IMR-90 (cell line): ENCODE measurements at regions not wholly inside any gene's neighbourhood (a gene's known extent, or its start where the extent isn't known, plus 50 kb on each side); places are given as distances from the start of the nearest gene placed in this dataset.

Experiments used
- ATAC-seq: fragments of 200-7000 bp; cut with Tn5 transposase; 2 replicates; pipeline ENCODE4 v1.9.1; 2020; ENCODE audit warnings: low read depth, mild to moderate bottlenecking, moderate library complexity
- BruUV-seq: library from RNA; stranded (reverse); fragments of 400-500 nt; replicated peaks from 2 replicates; lab custom pipeline; 2021; lab: Mats Ljungman, UMichigan
- CTCF ChIA-PET: fragments of 300-600 bp; formaldehyde crosslinking; extraction: SDS; loops from one replicate; lab custom pipeline; 2021; ENCODE audit warnings: antibody characterized with exemption; lab: Yijun Ruan, JAX
- POLR2A ChIA-PET: fragments of 300-600 bp; sonication (Branson Sonifier 250); formaldehyde crosslinking; loops from one replicate; lab custom pipeline; 2022; ENCODE audit warnings: antibody characterized with exemption; ENCODE audit not compliant: unreplicated experiment; lab: Charles Lee
- DNase-seq: peaks from one replicate; pipeline ENCODE4 v3.0.0; 2013
- H2AFZ ChIP-seq: replicated peaks from 2 replicates; pipeline ENCODE3; 2013; ENCODE audit warnings: low read length, mild to moderate bottlenecking; ENCODE audit not compliant: poor library complexity
- H2AK5ac ChIP-seq: 2 replicates; pipeline ENCODE4 v1.6.1; 2013; ENCODE audit warnings: low read depth, low read length, inconsistent platforms
- H2AK9ac ChIP-seq: replicated peaks from 2 replicates; pipeline ENCODE3; 2013; ENCODE audit warnings: mild to moderate bottlenecking, low read depth, low read length, moderate library complexity; ENCODE audit not compliant: poor library complexity
- H2BK120ac ChIP-seq: 2 replicates; pipeline ENCODE4 v1.6.1; 2013; ENCODE audit warnings: low read depth, low read length, inconsistent platforms
- H2BK15ac ChIP-seq: 3 replicates; pipeline ENCODE4 v1.6.1; 2013; ENCODE audit warnings: low read depth, low read length, inconsistent platforms
- H2BK20ac ChIP-seq: 2 replicates; pipeline ENCODE4 v1.6.1; 2013; ENCODE audit warnings: low read depth, mild to moderate bottlenecking, inconsistent platforms, low read length, moderate library complexity
- H2BK5ac ChIP-seq: 2 replicates; pipeline ENCODE4 v1.6.1; 2013; ENCODE audit warnings: mild to moderate bottlenecking, low read depth, low read length, inconsistent platforms; ENCODE audit not compliant: poor library complexity, severe bottlenecking
- H3K14ac ChIP-seq: replicated peaks from 2 replicates; pipeline ENCODE4 v1.6.1; 2013; ENCODE audit warnings: low read depth, low read length, inconsistent platforms
- H3K18ac ChIP-seq: 2 replicates; pipeline ENCODE4 v1.6.1; 2013; ENCODE audit warnings: low read depth, low read length, control low read depth
- H3K23ac ChIP-seq: 2 replicates; pipeline ENCODE4 v1.6.1; 2013; ENCODE audit warnings: low read depth, low read length, inconsistent platforms
- H3K27ac ChIP-seq: 2 replicates; pipeline ENCODE4 v1.5.1; 2013; ENCODE audit warnings: mild to moderate bottlenecking, control low read depth, low read length; ENCODE audit not compliant: insufficient read depth
- H3K27me3 ChIP-seq: 2 replicates; pipeline ENCODE4 v1.6.1; 2013; ENCODE audit warnings: low read length; ENCODE audit not compliant: control insufficient read depth, insufficient read depth
- H3K36me3 ChIP-seq: 2 replicates; pipeline ENCODE4 v1.6.1; 2013; ENCODE audit warnings: low read length, mixed read lengths; ENCODE audit not compliant: control insufficient read depth, insufficient read depth
- H3K4ac ChIP-seq: 2 replicates; pipeline ENCODE4 v1.6.1; 2013; ENCODE audit warnings: low read depth, low read length, inconsistent platforms
- H3K4me1 ChIP-seq: 2 replicates; pipeline ENCODE4 v1.6.1; 2013; ENCODE audit warnings: low read length, mixed read lengths; ENCODE audit not compliant: control insufficient read depth, insufficient read depth
- H3K4me2 ChIP-seq: 2 replicates; pipeline ENCODE4 v1.6.1; 2013; ENCODE audit warnings: low read depth, mild to moderate bottlenecking, control low read depth, low read length, moderate library complexity
- H3K4me3 ChIP-seq: 2 replicates; pipeline ENCODE4 v1.5.1; 2013; ENCODE audit warnings: low read depth, mild to moderate bottlenecking, control low read depth, low read length, moderate library complexity; ENCODE audit not compliant: insufficient read depth
- H3K56ac ChIP-seq: 2 replicates; pipeline ENCODE4 v1.6.1; 2013; ENCODE audit warnings: low read length, inconsistent platforms; ENCODE audit not compliant: insufficient read depth; ENCODE audit errors: extremely low read depth
- H3K79me1 ChIP-seq, 2 experiments: 2 replicates each; pipeline ENCODE4 v1.6.1; 2013; ENCODE audit warnings: low read length in 2 of 2, inconsistent platforms in 1 of 2, low read depth in 1 of 2
- H3K9ac ChIP-seq: 2 replicates; pipeline ENCODE4 v1.6.1; 2013; ENCODE audit warnings: low read depth, low read length, control low read depth
- H3K9me1 ChIP-seq: 2 replicates; pipeline ENCODE4 v1.6.1; 2013; ENCODE audit warnings: low read length, inconsistent platforms; ENCODE audit not compliant: insufficient read depth
- H3K9me3 ChIP-seq: 2 replicates; pipeline ENCODE4 v1.6.1; 2013; ENCODE audit warnings: low read length; ENCODE audit not compliant: control insufficient read depth, insufficient read depth
- H4K20me1 ChIP-seq: 2 replicates; pipeline ENCODE4 v1.6.1; 2013; ENCODE audit warnings: low read length, inconsistent platforms; ENCODE audit not compliant: insufficient read depth
- H4K5ac ChIP-seq: 2 replicates; pipeline ENCODE4 v1.6.1; 2013; ENCODE audit warnings: mild to moderate bottlenecking, low read depth, low read length, control low read depth
- H4K8ac ChIP-seq, 2 experiments: 2 replicates each; pipeline ENCODE4 v1.6.1; 2013; ENCODE audit warnings: low read depth in 2 of 2, low read length in 2 of 2, control low read depth in 1 of 2, inconsistent platforms in 1 of 2
- H4K91ac ChIP-seq: 2 replicates; pipeline ENCODE4 v1.6.1; 2013; ENCODE audit warnings: low read depth, low read length, inconsistent platforms; ENCODE audit not compliant: insufficient read depth
- MAFK ChIP-seq: IDR thresholded peaks from 2 replicates; pipeline ENCODE4 v1.6.1; 2012; ENCODE audit warnings: low read depth, low read length, improper control_type of control experiment
- MXI1 ChIP-seq: IDR thresholded peaks from 2 replicates; pipeline ENCODE4 v1.6.1; 2012; ENCODE audit warnings: low read depth, mild to moderate bottlenecking, low read length, moderate library complexity, borderline replicate concordance
- WGBS, 2 experiments: methylation state at CpG; one replicate each; pipeline versions ENCODE4 v1.1.5 to v1.1.7; 2013; ENCODE audit warnings: missing lambda C conversion rate in 2 of 2; ENCODE audit not compliant: insufficient read length in 1 of 2; ENCODE audit errors: extremely low coverage in 2 of 2; 5-methylcytosine and 5-hydroxymethylcytosine counted together
- dilution Hi-C: fragments of 300-500 bp; cut with HindIII; formaldehyde crosslinking; loops from one replicate; pipeline ENCODE4 v1.14.3; 2018; ENCODE audit warnings: low sequenced_read_pairs; ENCODE audit not compliant: unreplicated experiment
- in situ Hi-C: fragments of 300-500 bp; cut with MboI; formaldehyde crosslinking; loops from 3 replicates; pipeline ENCODE4 v1.14.3; 2019; ENCODE audit warnings: low sequenced_read_pairs, inconsistent platforms, mixed read lengths
- intact Hi-C: fragments of 100-400 bp; cut with micrococcal nuclease; formaldehyde crosslinking; loops from 2 replicates; pipeline ENCODE4 v1.10.0; 2022
- TF ChIP-seq, protein P1 (sequence below): fragments of 150-350 bp; IDR thresholded peaks from 2 replicates; pipeline ENCODE4 v1.6.1; 2017; ENCODE audit warnings: mild to moderate bottlenecking, antibody characterized with exemption, low read length, low read depth

DNA sequence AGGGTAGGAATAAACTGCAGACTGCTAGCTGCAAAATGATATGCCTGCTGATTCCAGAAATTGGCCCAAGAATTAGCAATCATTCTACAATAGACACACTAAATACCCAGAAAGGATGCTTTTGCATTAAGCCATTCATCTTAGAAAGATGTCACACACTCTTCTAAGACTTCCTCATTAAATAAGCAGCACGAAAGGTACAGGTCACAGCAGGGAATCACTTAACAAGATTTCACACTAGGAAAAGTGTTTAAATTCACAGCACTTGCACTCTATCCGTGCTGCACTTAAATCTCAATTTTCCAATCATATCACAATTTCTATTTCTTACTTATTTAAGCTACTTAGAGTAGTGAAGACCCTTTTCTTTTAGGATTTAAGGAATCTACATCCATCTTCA, 372.8 kb upstream of the CBLB start:
- ChIA-PET CTCF (no interaction called here), POLR2A (no interaction called here)
- Histone ChIP-seq H3K4ac (no peak overlapping the region), H4K91ac (no peak overlapping the region), H3K9me1 (no peaks in the 10 kb centered on the region; the same call in 1 of the 2 replicates), H2AK9ac (no peak overlapping the region), H4K8ac (no peak overlapping the region), H3K36me3 (no peaks in the 10 kb centered on the region), H3K27me3 (no peaks in the 10 kb centered on the region), H3K23ac (no peak overlapping the region), H3K9ac (no peak overlapping the region), H3K14ac (no peak overlapping the region), H2BK15ac (no peak overlapping the region), H2AFZ (no peak overlapping the region), H2AK5ac (no peak overlapping the region), H4K20me1 (no peaks in the 10 kb centered on the region), H3K79me1 (no peaks in the 10 kb centered on the region), H3K4me1 (peaks cover 2% of the 10 kb centered on the region), H3K4me3 (no peak overlapping the region), H4K5ac (no peak overlapping the region), H2BK120ac (no peak overlapping the region), H2BK5ac (no peak overlapping the region), H3K9me3 (0 out of 2 replicates have a peak, but pooled peaks cover 2% of the 10 kb centered on the region), H3K27ac (no peak overlapping the region), H3K4me2 (no peak overlapping the region), H3K56ac (no peak overlapping the region), H3K18ac (0 out of 2 replicates have a peak overlapping the region, but pooled peaks have one; percentile 52), H2BK20ac (no peak overlapping the region)
- ATAC-seq (no peak), DNase-seq (no peak)
- no peak for TF ChIP-seq MXI1
- TF ChIP-seq, protein P1, sequence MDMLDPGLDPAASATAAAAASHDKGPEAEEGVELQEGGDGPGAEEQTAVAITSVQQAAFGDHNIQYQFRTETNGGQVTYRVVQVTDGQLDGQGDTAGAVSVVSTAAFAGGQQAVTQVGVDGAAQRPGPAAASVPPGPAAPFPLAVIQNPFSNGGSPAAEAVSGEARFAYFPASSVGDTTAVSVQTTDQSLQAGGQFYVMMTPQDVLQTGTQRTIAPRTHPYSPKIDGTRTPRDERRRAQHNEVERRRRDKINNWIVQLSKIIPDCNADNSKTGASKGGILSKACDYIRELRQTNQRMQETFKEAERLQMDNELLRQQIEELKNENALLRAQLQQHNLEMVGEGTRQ = no peak
- no peak for TF ChIP-seq MAFK
- no TSS peak for BruUV-seq
- in situ Hi-C loops (no loop called here), dilution Hi-C loops (no loop called here), intact Hi-C loops (no loop called here)
- 60% methylated on average over 1 of the region's 2 CpGs; no CpG with 5 or more reads in 1 of the 2 experiments for WGBS, 2 experiments
